B cell (primary cell): ENCODE measurements at regions not wholly inside any gene's neighbourhood (a gene's known extent, or its start where the extent isn't known, plus 50 kb on each side); places are given as distances from the start of the nearest gene placed in this dataset.

ENCODE experiments used
- ATAC-seq: fragments of 200-7000 bp; cut with Tn5 transposase; one replicate; pipeline ENCODE4 v1.10.0; 2021; ENCODE audit warnings: low read depth, mild to moderate bottlenecking, moderate number of reproducible peaks, moderate library complexity
- CTCF ChIA-PET: fragments of 350-600 bp; sonication (Branson Sonifier 250); formaldehyde crosslinking; loops from one replicate; lab custom pipeline; 2021; ENCODE audit warnings: antibody characterized with exemption, inconsistent platforms; lab: Charles Lee
- POLR2A ChIA-PET: fragments of 350-600 bp; sonication (Branson Sonifier 250); formaldehyde crosslinking; loops from one replicate; lab custom pipeline; 2021; ENCODE audit warnings: antibody characterized with exemption; lab: Charles Lee
- DNase-seq: peaks from one replicate; pipeline ENCODE4 v3.0.0; 2013
- H2AFZ ChIP-seq: 2 replicates; pipeline ENCODE4 v1.6.1; 2012; ENCODE audit warnings: mild to moderate bottlenecking, low read depth, low read length; ENCODE audit not compliant: insufficient read depth, poor library complexity, severe bottlenecking
- H3K27ac ChIP-seq, 2 donors: 1 replicate in 1 of 2; 2 replicates in 1 of 2; pipeline ENCODE4 v1.5.1; 2012 to 2013; ENCODE audit warnings: low read length in 2 of 2, mild to moderate bottlenecking in 2 of 2, moderate library complexity in 1 of 2
- H3K27me3 ChIP-seq, 4 experiments: fragments of 200-600 bp in 1 of 4; sonication (generic) in 1 of 4; replicated peaks in 1 of 4; 1 replicate in 2 of 4; 2 replicates in 2 of 4; pipeline versions ENCODE4 v1.6.1 to v1.7.0; 2013 to 2016; ENCODE audit warnings: low read length in 3 of 4, mild to moderate bottlenecking in 2 of 4, mixed read lengths in 1 of 4, moderate library complexity in 1 of 4; ENCODE audit not compliant: insufficient read depth in 4 of 4, control insufficient read depth in 3 of 4; ENCODE audit errors: control extremely low read depth in 1 of 4
- H3K36me3 ChIP-seq, 2 experiments: replicated peaks in 1 of 2; 1 replicate in 1 of 2; 2 replicates in 1 of 2; pipeline versions ENCODE4 v1.6.1 to v1.7.1; 2013; ENCODE audit warnings: low read length in 1 of 2; ENCODE audit not compliant: insufficient read depth in 2 of 2, control insufficient read depth in 1 of 2; ENCODE audit errors: control extremely low read depth in 1 of 2, extremely low read depth in 1 of 2
- H3K4me1 ChIP-seq, 2 donors: fragments of 200-600 bp in 1 of 2; sonication (generic) in 1 of 2; 1 replicate in 1 of 2; 2 replicates in 1 of 2; pipeline versions ENCODE4 v1.5.1 to v1.6.1; 2013 to 2017; ENCODE audit warnings: low read length in 2 of 2; ENCODE audit not compliant: control insufficient read depth in 2 of 2, insufficient read depth in 2 of 2
- H3K4me2 ChIP-seq: replicated peaks from 2 replicates; pipeline ENCODE3; 2012; ENCODE audit warnings: mild to moderate bottlenecking, low read depth, low read length; ENCODE audit not compliant: poor library complexity, severe bottlenecking
- H3K4me3 ChIP-seq, 5 experiments: fragments of 200-600 bp in 1 of 5; sonication (generic) in 1 of 5; 1 replicate in 3 of 5; 2 replicates in 2 of 5; pipeline versions ENCODE4 v1.5.1 to v1.7.0; 2011 to 2016; ENCODE audit warnings: low read length in 4 of 5, mild to moderate bottlenecking in 4 of 5, low read depth in 2 of 5, control low read depth in 1 of 5, moderate library complexity in 1 of 5; ENCODE audit not compliant: insufficient read depth in 1 of 5; ENCODE audit errors: control extremely low read depth in 1 of 5, extremely low read depth in 1 of 5
- H3K79me2 ChIP-seq: fragments of 200-600 bp; sonication (generic); one replicate; pipeline ENCODE4 v1.6.0; 2016; ENCODE audit warnings: low read length; ENCODE audit not compliant: control insufficient read depth, insufficient read depth
- H3K9ac ChIP-seq: fragments of 200-600 bp; sonication (generic); 2 replicates; pipeline ENCODE4 v1.6.1; 2017; ENCODE audit warnings: mild to moderate bottlenecking, low read length, moderate library complexity
- H3K9me3 ChIP-seq, 3 donors: one replicate each; pipeline versions ENCODE4 v1.6.1 to v1.7.1; 2013; ENCODE audit warnings: low read length in 2 of 3; ENCODE audit not compliant: control insufficient read depth in 2 of 3, insufficient read depth in 1 of 3; ENCODE audit errors: control extremely low read depth in 1 of 3
- H4K20me1 ChIP-seq: 2 replicates; pipeline ENCODE4 v1.6.0; 2012; ENCODE audit warnings: mild to moderate bottlenecking, low read length; ENCODE audit not compliant: insufficient read depth, control insufficient read depth, poor library complexity, severe bottlenecking
- H3K27ac Mint-ChIP-seq: one replicate; pipeline ENCODE4 v1.8.0; 2021; ENCODE audit warnings: mixed read lengths
- H3K27me3 Mint-ChIP-seq: one replicate; pipeline ENCODE4 v1.8.0; 2021; ENCODE audit warnings: mixed read lengths
- H3K4me1 Mint-ChIP-seq: one replicate; pipeline ENCODE4 v1.8.0; 2021; ENCODE audit warnings: mixed read lengths
- H3K4me3 Mint-ChIP-seq: one replicate; pipeline ENCODE4 v1.8.0; 2021; ENCODE audit warnings: mixed read lengths
- H3K9me3 Mint-ChIP-seq: one replicate; pipeline ENCODE4 v1.8.0; 2022; ENCODE audit warnings: mixed read lengths; ENCODE audit not compliant: insufficient read depth
- CTCF ChIP-seq: fragments of 200-600 bp; IDR thresholded peaks from one replicate; pipeline ENCODE4 v1.8.0; 2022; ENCODE audit warnings: antibody characterized with exemption, mild to moderate bottlenecking
- EZH2 ChIP-seq: IDR thresholded peaks from 2 replicates; pipeline ENCODE4 v1.6.1; 2012; ENCODE audit warnings: borderline replicate concordance, low read depth, mild to moderate bottlenecking, moderate library complexity, low read length; ENCODE audit not compliant: insufficient read depth, poor library complexity, severe bottlenecking
- WGBS: methylation state at CpG from one replicate; pipeline ENCODE4 v1.1.5; 2013; ENCODE audit warnings: missing lambda C conversion rate; ENCODE audit not compliant: insufficient coverage; 5-methylcytosine and 5-hydroxymethylcytosine counted together
- intact Hi-C: fragments of 100-400 bp; cut with micrococcal nuclease; formaldehyde crosslinking; loops from one replicate; pipeline ENCODE4 v1.10.0; 2022

DNA sequence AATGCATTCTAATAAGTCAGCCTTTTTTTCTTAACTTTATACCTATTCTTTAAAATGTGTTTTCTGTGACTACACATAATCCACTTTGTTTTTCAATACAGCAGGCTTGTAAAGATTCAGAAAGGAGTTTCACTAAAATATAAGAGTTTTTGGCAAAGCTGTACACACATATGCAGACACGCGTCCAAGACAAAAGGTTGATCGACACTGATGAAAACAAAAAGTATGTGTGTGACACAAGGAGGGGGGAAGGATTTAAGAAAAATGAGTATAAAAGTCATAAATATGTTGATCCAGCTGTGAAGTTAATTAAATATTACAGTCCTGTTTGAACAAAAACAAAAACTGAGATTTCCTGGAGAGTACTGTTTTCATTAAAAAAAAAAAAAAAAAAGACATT lies 294.5 kb upstream of the RARB start:
- ATAC-seq (no peak), DNase-seq (no peak)
- H3K27ac ChIP-seq, result no peak overlapping the region
- H3K27me3 ChIP-seq, result no peaks in the 10 kb centered on the region
- H4K20me1 ChIP-seq, result no peaks in the 10 kb centered on the region
- Mint-ChIP-seq H3K4me1 (no peaks in the 10 kb centered on the region), H3K9me3 (no peaks in the 10 kb centered on the region), H3K4me3 (no peak overlapping the region), H3K27ac (no peak overlapping the region), H3K27me3 (no peaks in the 10 kb centered on the region)
- ChIA-PET POLR2A (no interaction called here), CTCF (interaction anchor here (0.7 kb wide), 1 partner anchor 80 kb away, joined by 3 read pairs; no protein-coding TSS in a partner anchor)
- no peak overlapping the region for H2AFZ ChIP-seq
- no peak for TF ChIP-seq EZH2
- no peak for TF ChIP-seq CTCF
- no peak overlapping the region for H3K9ac ChIP-seq
- no peaks in the 10 kb centered on the region for H3K4me1 ChIP-seq
- WGBS, result no CpG with 5 or more reads among the region's 3 CpGs
- H3K36me3 ChIP-seq, result no peaks in the 10 kb centered on the region
- no peak overlapping the region for H3K4me2 ChIP-seq
- no peaks in the 10 kb centered on the region for H3K9me3 ChIP-seq
- H3K79me2 ChIP-seq, result no peaks in the 10 kb centered on the region
- H3K4me3 ChIP-seq, result no peak overlapping the region
- intact Hi-C loops, result no loop called here

- H3K4me2 ChIP-seq, result no peak overlapping the region
- Mint-ChIP-seq H3K27me3 (no peaks in the 10 kb centered on the region), H3K27ac (no peak overlapping the region), H3K4me3 (no peak overlapping the region), H3K4me1 (no peaks in the 10 kb centered on the region), H3K9me3 (no peaks in the 10 kb centered on the region)
- intact Hi-C loops, result no loop called here
- DNase-seq, result no peak
- no peaks in the 10 kb centered on the region for H3K27me3 ChIP-seq
- ATAC-seq, result no peak
- no peak overlapping the region for H3K27ac ChIP-seq
- WGBS, result no CpG with 5 or more reads among the region's 2 CpGs
- ChIA-PET CTCF (interaction anchor here (0.7 kb wide), 1 partner anchor 241 kb away, joined by 4 read pairs; no protein-coding TSS in a partner anchor), POLR2A (no interaction called here)
- H2AFZ ChIP-seq, result no peak overlapping the region
- no peak overlapping the region for H3K4me3 ChIP-seq
- no peaks in the 10 kb centered on the region for H3K36me3 ChIP-seq
- no peak overlapping the region for H3K9ac ChIP-seq
- H3K4me1 ChIP-seq, result no peaks in the 10 kb centered on the region
- H4K20me1 ChIP-seq, result no peaks in the 10 kb centered on the region
- no peak for TF ChIP-seq EZH2
- no peak for TF ChIP-seq CTCF
- no peaks in the 10 kb centered on the region for H3K79me2 ChIP-seq
- H3K9me3 ChIP-seq, result peaks cover 0 to 3% (median 2%) of the 10 kb centered on the region in 3 donors
Measured at GRCh38 chr3:25137606-25138005, 290.5 kb upstream of the RARB start.
